ENCODE measurements at regions not wholly inside any gene's neighbourhood (a gene's known extent, or its start where the extent isn't known, plus 50 kb on each side); places are given as distances from the start of the nearest gene placed in this dataset.
A peak's percentile ranks its signal among the peaks of the same experiment; 100 is the strongest.

- TF ChIP-seq MAFG (tag; conservative IDR thresholded peaks at IDR 0.05) = 0 out of 2 replicates have a peak, but pooled peaks have one; percentile 6
- TF ChIP-seq CCNT2 (IDR thresholded peaks at IDR 0.05; ENCODE audit: borderline replicate concordance, extremely low read depth, insufficient read length, low read depth, low read length) = no peak
- TF ChIP-seq ZKSCAN8 (CRISPR knock-in tag; IDR thresholded peaks at IDR 0.05) = no peak
- peak; percentile 41 for TF ChIP-seq HDAC3 (IDR thresholded peaks at IDR 0.05; ENCODE audit: borderline replicate concordance, partially characterized antibody)
- no peak for TF ChIP-seq HLTF (IDR thresholded peaks at IDR 0.05)
- 0 out of 4 replicates have a peak, but pooled peaks of 1 of the 2 experiments have one; percentile 44 for TF ChIP-seq HDAC1 (IDR thresholded peaks at IDR 0.05)
- TF ChIP-seq NFXL1 (CRISPR knock-in tag; IDR thresholded peaks at IDR 0.05) = no peak
- no peak for TF ChIP-seq SMC3 (conservative IDR thresholded peaks at IDR 0.05; ENCODE audit: insufficient read depth, low read depth, low read length)
- 0 out of 4 replicates have a peak, but pooled peaks of 1 of the 2 experiments have one; percentile 0 for TF ChIP-seq CSDE1 (IDR thresholded peaks at IDR 0.05)
- TF ChIP-seq TAF9B (IDR thresholded peaks at IDR 0.05; ENCODE audit: partially characterized antibody) = no peak
- peak; percentile 56; the same call in 1 of the 2 replicates for TF ChIP-seq TCF3 (CRISPR knock-in tag; IDR thresholded peaks at IDR 0.05)
- no peak for TF ChIP-seq ZNF12 (CRISPR knock-in tag; IDR thresholded peaks at IDR 0.05)
- TF ChIP-seq CBX8 (IDR thresholded peaks at IDR 0.05; ENCODE audit: borderline replicate concordance, extremely low read depth, low read depth, low read length, poor library complexity, severe bottlenecking) = no peak
- TF ChIP-seq POLR2A (conservative IDR thresholded peaks at IDR 0.05) = no peak
- no peak for TF ChIP-seq ZNF23 (CRISPR knock-in tag; IDR thresholded peaks at IDR 0.05)
- no peak for TF ChIP-seq RNF2 (IDR thresholded peaks at IDR 0.05)
- peak; percentile 0 for TF ChIP-seq ZBTB8A (IDR thresholded peaks at IDR 0.05; ENCODE audit: partially characterized antibody)
- peak in 1 of 2 experiments; percentile 58; a peak in 2 of 4 replicates for TF ChIP-seq TBL1XR1 (IDR thresholded peaks at IDR 0.05; ENCODE audit: low read length in 2 of 2)
- no peak for TF ChIP-seq TRIM28 (IDR thresholded peaks at IDR 0.05)
- no peak for TF ChIP-seq ZFX (CRISPR knock-in tag; IDR thresholded peaks at IDR 0.05)
- peak; percentile 29 for TF ChIP-seq CBFA2T2 (conservative IDR thresholded peaks at IDR 0.05)
- TF ChIP-seq RBM25 (IDR thresholded peaks at IDR 0.05; ENCODE audit: low read depth, low read length, severe bottlenecking) = no peak
- TF ChIP-seq NONO (IDR thresholded peaks at IDR 0.05; ENCODE audit: low read depth in 2 of 2, low read length in 1 of 2) = no peak
- TF ChIP-seq ELF4 (CRISPR knock-in tag; IDR thresholded peaks at IDR 0.05) = no peak
- TF ChIP-seq ZBTB49 (CRISPR knock-in tag; IDR thresholded peaks at IDR 0.05; ENCODE audit: borderline replicate concordance) = no peak
- no peak for TF ChIP-seq ARID2 (IDR thresholded peaks at IDR 0.05)
- no peak for TF ChIP-seq HMGXB4 (CRISPR knock-in tag; IDR thresholded peaks at IDR 0.05)
These were observed 278.5 kb upstream of the MAN1A1 start (continued) for GRCh38 chr6:119627908-119628669.
